Stimulated activated CD4-positive, alpha-beta T cell treated with anti-CD3 and anti-CD28 coated beads, TNF-alpha, amount 100 ng/mL, for 24 hours (primary cell): ENCODE measurements at regions not wholly inside any gene's neighbourhood (a gene's known extent, or its start where the extent isn't known, plus 50 kb on each side); places are given as distances from the start of the nearest gene placed in this dataset.
"Not testable (repeated sequence)": the region's sequence is repeated elsewhere in the genome, so short reads cannot be mapped to it uniquely, and the experiment has no call there.

Experiments
- DNase-seq, 3 experiments: peaks; one replicate each; pipeline ENCODE4 v3.0.0-alpha.2; 2020; ENCODE audit warnings: low read depth in 3 of 3

- no peak for DNase-seq
Observed at GRCh38 chr10:53079283-53079682, 306.7 kb upstream of the MBL2 start.

- DNase-seq, result no peak
Observed at GRCh38 chr10:53076948-53077347, 304.4 kb upstream of the MBL2 start.

DNA sequence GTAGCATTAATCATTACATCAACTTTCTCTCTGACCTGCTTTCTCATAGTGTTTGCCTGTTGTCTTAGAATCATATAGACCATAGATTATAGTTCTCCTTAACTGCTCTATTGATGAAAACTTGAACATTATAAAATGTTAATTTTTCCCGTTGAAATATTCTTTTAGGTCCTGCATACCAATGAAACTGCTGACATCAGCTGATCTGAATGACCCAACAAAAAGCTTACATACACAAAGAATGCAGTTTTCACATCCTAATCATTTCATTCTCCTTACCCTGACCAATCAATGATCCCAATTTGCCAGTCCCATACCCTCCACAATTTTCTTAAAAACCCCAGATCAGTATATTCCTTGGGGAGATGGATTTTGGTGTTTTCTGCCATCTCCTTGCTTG is 302.9 kb upstream of the MBL2 start:
- no peak for DNase-seq

DNA sequence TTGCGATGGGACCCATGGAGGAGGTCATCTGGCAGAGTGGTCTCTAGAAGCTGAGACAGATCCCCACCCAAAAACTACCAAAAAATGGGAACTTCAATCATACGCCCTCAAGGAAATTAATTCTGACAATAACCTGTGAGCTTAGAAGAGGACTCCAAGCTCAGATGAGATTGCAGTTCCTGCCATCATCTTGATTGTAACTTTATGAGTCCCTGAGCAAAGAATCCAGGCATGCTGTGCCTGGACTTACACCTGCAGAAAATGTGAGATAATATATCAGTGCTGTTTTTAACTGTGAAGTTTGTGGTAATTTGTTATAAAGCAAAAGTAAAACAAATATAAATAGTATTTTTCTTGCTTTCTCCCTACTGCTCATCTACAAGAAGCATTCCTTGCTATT is 299.6 kb upstream of the MBL2 start:
- no peak for DNase-seq

GRCh38 chr10:53071505-53072125 is 299.0 kb upstream of the MBL2 start:
- DNase-seq, result no peak

DNA sequence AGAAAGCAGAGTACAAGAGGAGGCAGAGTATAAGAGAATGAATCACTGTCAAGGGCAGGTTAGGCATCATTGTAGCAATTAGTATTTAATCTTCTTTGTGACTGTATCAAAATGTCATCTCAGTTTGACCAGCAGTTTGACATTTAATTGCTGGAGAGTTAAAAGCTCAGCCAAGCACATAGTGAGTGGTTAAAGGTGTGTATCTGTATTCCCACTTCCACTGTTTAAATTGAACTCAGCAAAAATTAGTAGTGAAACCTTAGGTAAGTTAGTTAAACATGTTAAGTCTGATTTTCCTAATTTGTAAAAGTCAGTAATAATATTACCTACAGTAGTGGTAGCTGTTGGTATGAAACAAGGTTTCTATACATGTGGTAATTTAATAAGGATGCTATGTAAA is 296.4 kb upstream of the MBL2 start:
- DNase-seq, result no peak

DNA sequence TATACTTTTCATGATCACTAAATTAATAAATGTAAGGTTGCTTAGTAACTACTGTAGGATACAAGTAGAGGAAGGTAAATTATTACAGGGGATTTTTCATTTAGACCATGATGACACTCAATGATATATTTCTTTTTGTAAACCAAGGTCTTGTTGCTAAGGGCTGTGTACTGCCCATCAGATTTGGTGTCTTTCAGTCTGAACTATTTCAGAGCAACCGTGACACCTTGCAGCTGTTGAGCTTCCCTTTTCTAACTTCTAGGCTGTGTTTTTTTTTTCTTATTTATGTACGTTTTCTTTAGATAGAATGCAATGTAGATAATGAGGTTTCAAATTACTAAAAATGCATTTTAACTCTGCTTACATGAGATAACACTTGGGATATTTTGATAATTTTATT is 292.0 kb upstream of the MBL2 start:
- no peak for DNase-seq

GRCh38 chr10:53063805-53064204 is 291.2 kb upstream of the MBL2 start:
- DNase-seq, result no peak

GRCh38 chr10:53052521-53053164 is 280.1 kb upstream of the MBL2 start:
- DNase-seq, result no peak

DNA sequence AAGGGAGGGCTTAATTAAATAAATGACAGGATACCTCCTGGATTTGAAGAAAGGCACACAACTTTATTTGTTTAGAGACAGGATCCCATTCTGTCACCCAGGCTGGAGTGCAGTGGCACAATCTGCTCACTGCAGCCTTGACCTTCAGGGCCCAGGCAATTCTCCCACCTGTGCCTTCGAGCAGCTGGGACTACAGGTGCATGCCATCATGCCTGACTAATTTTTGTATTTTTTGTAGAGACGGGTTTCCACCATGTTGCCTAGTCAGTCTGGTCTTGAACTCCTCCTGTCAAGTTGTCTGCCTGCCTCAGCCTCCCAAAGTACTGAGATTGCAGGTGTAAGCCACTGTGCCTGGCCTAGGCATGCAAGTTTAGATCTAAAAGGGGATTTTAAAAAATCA is 272.7 kb upstream of the MBL2 start:
- no peak for DNase-seq

- not testable (repeated sequence) for DNase-seq
Observed at GRCh38 chr10:53035823-53036222, 263.2 kb upstream of the MBL2 start.

DNA sequence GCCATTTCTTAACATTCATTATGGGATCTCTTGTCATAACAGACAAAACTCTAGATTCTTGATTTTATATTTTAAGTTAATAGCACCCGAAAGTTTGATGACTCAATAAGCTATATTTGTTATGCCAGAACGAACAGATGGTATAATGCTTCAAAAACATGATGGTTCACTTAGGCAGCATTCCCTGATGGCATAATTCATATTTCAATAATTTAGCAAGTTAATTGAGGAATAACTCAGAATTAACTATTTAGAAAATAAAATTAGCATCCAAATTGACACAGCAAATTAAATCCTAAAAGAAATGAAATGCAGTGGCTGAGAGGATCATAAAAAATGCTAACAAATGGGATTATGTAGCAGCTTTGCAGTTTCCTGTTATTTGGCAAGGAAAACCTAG is 260.8 kb upstream of the MBL2 start:
- DNase-seq, result no peak

DNA sequence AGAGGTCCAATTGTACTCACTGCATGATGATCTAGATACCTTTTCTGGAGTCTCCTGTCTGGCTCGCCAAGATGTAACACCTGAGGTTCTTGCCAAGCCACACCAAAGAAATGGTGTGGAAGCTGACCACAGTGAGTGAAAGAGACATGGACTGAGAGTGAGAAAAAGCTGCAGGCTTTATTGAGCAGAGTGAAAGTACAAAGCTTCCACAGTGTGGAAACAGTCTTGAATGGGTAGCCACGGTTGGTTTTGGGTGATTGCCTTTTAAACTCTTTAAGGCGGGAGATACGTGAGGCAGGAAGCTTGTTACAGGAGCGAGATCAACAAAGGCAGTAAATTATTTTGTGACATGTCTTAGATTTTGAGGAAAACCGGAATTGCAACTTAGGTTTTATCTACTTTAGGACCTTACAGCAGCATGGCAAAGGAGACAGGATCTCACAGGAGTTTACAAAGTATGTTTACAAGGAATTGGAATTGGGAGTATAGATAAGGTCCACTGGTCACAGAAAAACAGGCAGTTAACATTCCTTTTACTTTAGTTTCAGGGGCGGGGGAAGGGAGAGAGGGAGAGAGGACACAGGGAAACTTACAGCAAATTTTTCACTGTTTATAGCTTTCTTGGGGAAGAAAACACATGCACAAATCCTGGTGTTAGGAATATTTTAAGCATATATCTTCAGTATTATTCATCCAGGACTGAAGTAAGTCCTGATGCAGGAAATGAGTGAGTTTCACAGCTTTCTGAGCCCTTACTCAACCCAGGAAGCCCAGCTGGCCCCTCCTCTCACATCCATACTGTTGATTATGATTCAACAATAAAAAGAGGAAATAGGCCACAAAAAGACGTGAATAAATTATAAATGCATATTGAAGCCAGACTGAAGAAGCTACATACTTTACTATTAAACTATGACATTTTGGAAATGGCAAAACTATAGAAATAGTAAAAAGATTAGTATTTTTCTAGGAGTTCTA is 257.6 kb upstream of the MBL2 start:
- not testable (repeated sequence) for DNase-seq

- DNase-seq, result no peak
Observed at GRCh38 chr10:53029449-53029848, 256.9 kb upstream of the MBL2 start.

DNA sequence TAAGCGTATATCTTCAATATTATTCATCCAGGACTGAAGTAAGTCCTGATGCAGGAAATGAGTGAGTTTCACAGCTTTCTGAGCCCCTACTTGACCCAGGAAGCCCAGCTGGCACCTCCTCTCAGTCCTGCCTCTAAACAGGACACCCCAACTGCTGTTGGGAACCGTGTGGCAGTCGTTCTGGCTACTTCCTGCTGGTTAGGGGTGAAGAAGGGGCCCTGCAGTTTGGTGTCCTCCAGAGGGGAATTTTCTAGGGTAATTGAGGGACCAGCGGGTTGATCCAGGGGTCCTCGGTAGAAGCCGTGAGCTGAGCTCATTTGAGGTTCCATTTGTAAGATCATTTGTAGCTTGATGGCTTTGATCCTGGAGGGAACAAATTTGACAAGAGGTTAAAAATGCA is 253.2 kb upstream of the MBL2 start:
- not testable (repeated sequence) for DNase-seq

- no peak for DNase-seq
Observed at GRCh38 chr10:53025172-53025711, 252.7 kb upstream of the MBL2 start.

- no peak for DNase-seq
Observed at GRCh38 chr10:53023411-53023810, 250.8 kb upstream of the MBL2 start.

GRCh38 chr10:53022611-53023088 is 250.1 kb upstream of the MBL2 start:
- DNase-seq, result no peak

DNA sequence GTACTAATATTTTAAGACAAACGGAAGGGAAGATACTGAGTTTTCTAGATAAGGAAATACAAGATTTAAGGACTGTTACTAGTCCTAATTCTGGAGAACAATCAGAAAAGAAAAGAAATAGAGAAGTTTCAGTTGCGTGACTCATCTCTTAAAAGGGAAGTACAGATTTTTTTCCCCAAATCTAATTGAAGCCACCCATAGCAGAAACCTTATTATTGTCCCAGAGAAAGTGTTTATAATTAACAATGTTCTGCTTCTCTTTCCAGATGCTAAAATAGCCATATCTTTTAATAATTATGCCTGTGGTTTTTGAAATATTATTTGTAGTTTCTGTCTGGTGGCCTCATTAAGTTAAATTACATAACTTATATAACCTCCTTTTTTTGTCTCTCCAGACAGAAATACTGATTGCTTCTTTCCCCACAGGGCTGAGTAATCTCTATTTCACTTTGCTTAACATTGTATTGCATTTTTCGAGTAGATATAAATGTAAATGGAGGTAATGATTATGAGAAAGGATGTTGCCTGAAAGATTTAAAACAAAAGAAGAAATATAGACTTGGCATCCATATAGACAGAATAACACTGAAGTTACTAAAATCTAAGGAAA is 240.7 kb upstream of the MBL2 start:
- DNase-seq, result no peak

- DNase-seq, result no peak
Observed at GRCh38 chr10:53009961-53010907, 237.7 kb upstream of the MBL2 start.

GRCh38 chr10:53007527-53007842 is 234.9 kb upstream of the MBL2 start:
- no peak for DNase-seq
